GM23248 (cell line): ENCODE measurements at regions not wholly inside any gene's neighbourhood (a gene's known extent, or its start where the extent isn't known, plus 50 kb on each side); places are given as distances from the start of the nearest gene placed in this dataset.
A peak's percentile ranks its signal among the peaks of the same experiment; 100 is the strongest.

Source experiments
- DNase-seq: peaks from one replicate; pipeline ENCODE4 v3.0.0-alpha.2; 2015
- H2AFZ ChIP-seq: fragments of 200-600 bp; sonication (generic); 2 replicates; pipeline ENCODE4 v1.6.1; 2016; ENCODE audit warnings: antibody characterized with exemption
- H3F3A ChIP-seq: fragments of 200-600 bp; sonication (generic); 2 replicates; pipeline ENCODE4 v1.6.1; 2016; ENCODE audit warnings: mild to moderate bottlenecking, antibody characterized with exemption, mixed run types; ENCODE audit not compliant: insufficient read depth
- H3K27ac ChIP-seq: fragments of 200-600 bp; sonication (generic); 2 replicates; pipeline ENCODE4 v1.5.1; 2016; ENCODE audit warnings: mild to moderate bottlenecking
- H3K27me3 ChIP-seq: fragments of 200-600 bp; sonication (generic); replicated peaks from 2 replicates; pipeline ENCODE4 v1.6.1; 2016; ENCODE audit warnings: mild to moderate bottlenecking; ENCODE audit not compliant: insufficient read depth
- H3K36me3 ChIP-seq: fragments of 200-600 bp; sonication (generic); 2 replicates; pipeline ENCODE4 v1.6.1; 2016; ENCODE audit warnings: low read depth, mild to moderate bottlenecking
- H3K4me1 ChIP-seq: fragments of 200-600 bp; sonication (generic); 2 replicates; pipeline ENCODE4 v1.6.1; 2016; ENCODE audit warnings: mild to moderate bottlenecking; ENCODE audit not compliant: insufficient read depth
- H3K4me2 ChIP-seq: fragments of 200-600 bp; sonication (generic); one replicate; pipeline ENCODE4 v1.6.1; 2016; ENCODE audit warnings: mild to moderate bottlenecking; ENCODE audit not compliant: unreplicated experiment
- H3K4me3 ChIP-seq: fragments of 200-600 bp; sonication (generic); 2 replicates; pipeline ENCODE4 v1.5.1; 2016; ENCODE audit warnings: mild to moderate bottlenecking
- H3K79me2 ChIP-seq: fragments of 200-600 bp; sonication (generic); 2 replicates; pipeline ENCODE4 v1.6.1; 2016; ENCODE audit warnings: mild to moderate bottlenecking; ENCODE audit not compliant: insufficient read depth
- H3K9ac ChIP-seq: fragments of 200-600 bp; sonication (generic); 2 replicates; pipeline ENCODE4 v1.6.1; 2016; ENCODE audit warnings: mild to moderate bottlenecking
- H3K9me2 ChIP-seq: fragments of 200-600 bp; sonication (generic); 2 replicates; pipeline ENCODE4 v1.6.1; 2016; ENCODE audit warnings: mixed run types, mild to moderate bottlenecking, moderate library complexity; ENCODE audit not compliant: insufficient read depth
- H3K9me3 ChIP-seq: fragments of 200-600 bp; sonication (generic); one replicate; pipeline ENCODE4 v1.6.1; 2017; ENCODE audit warnings: low read depth
- H4K20me1 ChIP-seq: fragments of 200-600 bp; sonication (generic); 2 replicates; pipeline ENCODE4 v1.6.0; 2016; ENCODE audit not compliant: insufficient read depth
- EZH2 ChIP-seq: fragments of 200-600 bp; sonication (generic); IDR thresholded peaks from 2 replicates; pipeline ENCODE4 v1.6.1; 2018; ENCODE audit warnings: antibody characterized with exemption, mild to moderate bottlenecking; ENCODE audit not compliant: insufficient read depth, poor library complexity, severe bottlenecking
- EZH2phosphoT487 ChIP-seq: fragments of 200-600 bp; sonication (generic); IDR thresholded peaks from 2 replicates; pipeline ENCODE4 v1.6.1; 2018; ENCODE audit warnings: antibody characterized with exemption, moderate library complexity, mild to moderate bottlenecking, low read depth; ENCODE audit not compliant: insufficient read depth
- WGBS, 2 experiments: methylation state at CpG; one replicate each; pipeline ENCODE4 v1.1.6; 2015 to 2017; ENCODE audit warnings: low lambda C conversion rate in 2 of 2, low coverage in 1 of 2; ENCODE audit errors: missing lambda C conversion rate in 2 of 2; 5-methylcytosine and 5-hydroxymethylcytosine counted together
- in situ Hi-C: fragments of 300-500 bp; cut with MboI; formaldehyde crosslinking; loops from 2 replicates; pipeline ENCODE4 v1.15.0; 2020

GRCh38 chr10:118181021-118181420 is 134.3 kb upstream of the RAB11FIP2 start:
- H3K36me3 ChIP-seq: no peaks in the 10 kb centered on the region
- no peak overlapping the region for H2AFZ ChIP-seq
- H3K27ac ChIP-seq: no peak overlapping the region
- no peaks in the 10 kb centered on the region for H3K4me1 ChIP-seq
- H3K79me2 ChIP-seq: no peaks in the 10 kb centered on the region
- TF ChIP-seq EZH2 (no peak), EZH2phosphoT487 (no peak)
- no peak overlapping the region for H3K4me3 ChIP-seq
- in situ Hi-C loops: no loop called here
- H4K20me1 ChIP-seq: no peaks in the 10 kb centered on the region
- H3K9me3 ChIP-seq: no peaks in the 10 kb centered on the region
- H3K9me2 ChIP-seq: no peaks in the 10 kb centered on the region; the same call in 1 of the 2 replicates
- DNase-seq: no peak
- no peaks in the 10 kb centered on the region for H3F3A ChIP-seq
- H3K27me3 ChIP-seq: no peaks in the 10 kb centered on the region
- H3K9ac ChIP-seq: no peak overlapping the region
- H3K4me2 ChIP-seq: no peak overlapping the region
- 58 to 64% methylated on average over 1 of the region's 1 CpG for WGBS, 2 experiments

GRCh38 chr10:118175148-118175547 is 128.4 kb upstream of the RAB11FIP2 start:
- H2AFZ ChIP-seq: no peak overlapping the region
- no peak for DNase-seq
- H3K4me2 ChIP-seq: no peak overlapping the region
- in situ Hi-C loops: no loop called here
- H3F3A ChIP-seq: no peaks in the 10 kb centered on the region
- no peaks in the 10 kb centered on the region for H3K79me2 ChIP-seq
- WGBS, 2 experiments: 59 to 63% methylated on average over 2 of the region's 2 CpGs
- no peak for TF ChIP-seq EZH2
- no peak for TF ChIP-seq EZH2phosphoT487
- no peaks in the 10 kb centered on the region for H3K27me3 ChIP-seq
- H4K20me1 ChIP-seq: no peaks in the 10 kb centered on the region
- H3K27ac ChIP-seq: no peak overlapping the region
- H3K9ac ChIP-seq: no peak overlapping the region
- H3K9me3 ChIP-seq: no peaks in the 10 kb centered on the region
- peaks cover 14% of the 10 kb centered on the region for H3K4me1 ChIP-seq
- H3K36me3 ChIP-seq: no peaks in the 10 kb centered on the region
- no peaks in the 10 kb centered on the region; the same call in 1 of the 2 replicates for H3K9me2 ChIP-seq
- H3K4me3 ChIP-seq: no peak overlapping the region

GRCh38 chr10:118173296-118173695 is 126.6 kb upstream of the RAB11FIP2 start:
- no peak overlapping the region for H3K9ac ChIP-seq
- no peaks in the 10 kb centered on the region for H3F3A ChIP-seq
- in situ Hi-C loops: no loop called here
- H3K4me2 ChIP-seq: no peak overlapping the region
- H3K36me3 ChIP-seq: no peaks in the 10 kb centered on the region
- no peak for TF ChIP-seq EZH2
- no peak for TF ChIP-seq EZH2phosphoT487
- H3K4me3 ChIP-seq: no peak overlapping the region
- H3K4me1 ChIP-seq: peaks cover 14% of the 10 kb centered on the region
- no peaks in the 10 kb centered on the region; the same call in 1 of the 2 replicates for H3K9me2 ChIP-seq
- H2AFZ ChIP-seq: no peak overlapping the region
- H3K79me2 ChIP-seq: no peaks in the 10 kb centered on the region
- peak; percentile 28 for DNase-seq
- 66 to 76% methylated on average over 2 of the region's 2 CpGs for WGBS, 2 experiments
- no peaks in the 10 kb centered on the region for H3K27me3 ChIP-seq
- H4K20me1 ChIP-seq: no peaks in the 10 kb centered on the region
- no peaks in the 10 kb centered on the region for H3K9me3 ChIP-seq
- no peak overlapping the region for H3K27ac ChIP-seq

- no peaks in the 10 kb centered on the region for H3K36me3 ChIP-seq
Measured at GRCh38 chr10:118171861-118172260, 125.1 kb upstream of the RAB11FIP2 start.

More at GRCh38 chr10:118171861-118172260, 125.1 kb upstream of the RAB11FIP2 start:
- Histone ChIP-seq H4K20me1 (no peaks in the 10 kb centered on the region), H3K27ac (no peak overlapping the region), H3K4me1 (peaks cover 25% of the 10 kb centered on the region), H3F3A (peaks cover 10% of the 10 kb centered on the region), H3K9ac (no peak overlapping the region), H3K9me2 (no peaks in the 10 kb centered on the region; the same call in 1 of the 2 replicates), H3K4me2 (no peak overlapping the region), H3K9me3 (no peaks in the 10 kb centered on the region), H3K4me3 (no peak overlapping the region), H3K79me2 (no peaks in the 10 kb centered on the region), H2AFZ (no peak overlapping the region), H3K27me3 (no peaks in the 10 kb centered on the region)
- TF ChIP-seq EZH2phosphoT487 (no peak), EZH2 (no peak)
- in situ Hi-C loops: no loop called here
- DNase-seq: no peak
- 70 to 75% methylated on average over 1 of the region's 1 CpG for WGBS, 2 experiments
